MCF 10A (cell line): ENCODE measurements at regions not wholly inside any gene's neighbourhood (a gene's known extent, or its start where the extent isn't known, plus 50 kb on each side); places are given as distances from the start of the nearest gene placed in this dataset.

ENCODE experiments used
- BruUV-seq: library from RNA; stranded (reverse); fragments of 400-500 nt; replicated peaks from 2 replicates; lab custom pipeline; 2021; lab: Mats Ljungman, UMichigan
- CTCF ChIA-PET: fragments of 300-600 bp; sonication (Branson Sonifier 250); formaldehyde crosslinking; extraction: SDS; loops from one replicate; lab custom pipeline; 2021; ENCODE audit warnings: antibody characterized with exemption, inconsistent platforms; lab: Yijun Ruan, JAX
- POLR2A ChIA-PET: fragments of 300-600, 350-650 bp; sonication (Branson Sonifier 250); formaldehyde crosslinking; extraction: SDS; loops from one replicate; lab custom pipeline; 2020; ENCODE audit warnings: antibody characterized with exemption, inconsistent platforms; lab: Yijun Ruan, JAX
- DNase-seq: peaks from one replicate; pipeline ENCODE4 v3.0.0-alpha.2; 2018; ENCODE audit not compliant: unreplicated experiment
- H3K27ac Mint-ChIP-seq: one replicate; pipeline ENCODE4 v1.8.0; 2022; ENCODE audit warnings: mild to moderate bottlenecking, low read depth, mixed read lengths; ENCODE audit not compliant: unreplicated experiment
- H3K27me3 Mint-ChIP-seq: one replicate; pipeline ENCODE4 v1.8.0; 2022; ENCODE audit warnings: mixed read lengths; ENCODE audit not compliant: insufficient read depth, unreplicated experiment
- H3K36me3 Mint-ChIP-seq: one replicate; pipeline ENCODE4 v1.8.0; 2022; ENCODE audit warnings: mild to moderate bottlenecking, moderate library complexity, mixed read lengths; ENCODE audit not compliant: insufficient read depth, unreplicated experiment
- H3K4me1 Mint-ChIP-seq: one replicate; pipeline ENCODE4 v1.8.0; 2022; ENCODE audit warnings: mixed read lengths; ENCODE audit not compliant: insufficient read depth, unreplicated experiment
- H3K4me3 Mint-ChIP-seq: one replicate; pipeline ENCODE4 v1.8.0; 2022; ENCODE audit warnings: mild to moderate bottlenecking, moderate library complexity, mixed read lengths; ENCODE audit not compliant: unreplicated experiment
- H3K9me3 Mint-ChIP-seq: one replicate; pipeline ENCODE4 v1.8.0; 2022; ENCODE audit warnings: mixed read lengths; ENCODE audit not compliant: unreplicated experiment
- intact Hi-C: fragments of 100-400 bp; cut with micrococcal nuclease; formaldehyde crosslinking; loops from 2 replicates; pipeline ENCODE4 v1.14.1; 2022
- TF ChIP-seq, protein P1 (sequence below): fragments of 200-600 bp; IDR thresholded peaks from one replicate; pipeline ENCODE4 v1.8.0; 2022; ENCODE audit warnings: antibody characterized with exemption, mild to moderate bottlenecking; ENCODE audit not compliant: unreplicated experiment

DNA sequence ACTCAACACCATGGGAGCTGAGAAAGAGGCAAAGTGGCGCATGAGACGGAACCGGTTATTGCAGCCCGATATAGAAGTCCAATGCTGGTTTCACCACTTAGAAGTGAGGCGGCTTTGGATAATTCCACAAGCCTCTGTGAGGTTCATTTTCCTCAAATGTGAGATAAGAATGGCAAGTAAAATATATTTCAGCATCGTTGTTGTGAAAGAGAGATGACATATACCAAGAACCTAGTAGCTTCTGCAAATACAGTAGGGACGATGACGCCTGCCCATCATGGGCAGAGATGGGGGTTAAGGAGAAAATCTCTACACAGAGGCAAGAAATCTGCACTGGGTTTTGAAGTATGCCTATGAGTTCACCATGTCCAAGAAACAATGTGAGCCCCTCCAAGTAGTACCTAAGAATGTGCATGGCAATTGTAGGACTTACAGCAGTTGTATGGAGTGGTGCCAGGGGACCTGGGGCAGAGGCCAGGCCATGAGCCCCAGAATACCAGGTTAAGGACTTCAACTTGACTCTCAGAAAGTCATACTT is 352.0 kb downstream of the RNF144A start:
- CTCF ChIA-PET: interaction anchor here (0.6 kb wide), 1 partner anchor 9 kb away, joined by 3 read pairs; no protein-coding TSS in a partner anchor
- intact Hi-C loops: no loop called here
- POLR2A ChIA-PET: no interaction called here
- Mint-ChIP-seq H3K4me1 (no peaks in the 10 kb centered on the region), H3K27ac (no peak overlapping the region), H3K36me3 (no peaks in the 10 kb centered on the region), H3K27me3 (no peaks in the 10 kb centered on the region), H3K4me3 (no peak overlapping the region), H3K9me3 (peaks cover 8% of the 10 kb centered on the region)
- no peak for DNase-seq
- TF ChIP-seq, protein P1, sequence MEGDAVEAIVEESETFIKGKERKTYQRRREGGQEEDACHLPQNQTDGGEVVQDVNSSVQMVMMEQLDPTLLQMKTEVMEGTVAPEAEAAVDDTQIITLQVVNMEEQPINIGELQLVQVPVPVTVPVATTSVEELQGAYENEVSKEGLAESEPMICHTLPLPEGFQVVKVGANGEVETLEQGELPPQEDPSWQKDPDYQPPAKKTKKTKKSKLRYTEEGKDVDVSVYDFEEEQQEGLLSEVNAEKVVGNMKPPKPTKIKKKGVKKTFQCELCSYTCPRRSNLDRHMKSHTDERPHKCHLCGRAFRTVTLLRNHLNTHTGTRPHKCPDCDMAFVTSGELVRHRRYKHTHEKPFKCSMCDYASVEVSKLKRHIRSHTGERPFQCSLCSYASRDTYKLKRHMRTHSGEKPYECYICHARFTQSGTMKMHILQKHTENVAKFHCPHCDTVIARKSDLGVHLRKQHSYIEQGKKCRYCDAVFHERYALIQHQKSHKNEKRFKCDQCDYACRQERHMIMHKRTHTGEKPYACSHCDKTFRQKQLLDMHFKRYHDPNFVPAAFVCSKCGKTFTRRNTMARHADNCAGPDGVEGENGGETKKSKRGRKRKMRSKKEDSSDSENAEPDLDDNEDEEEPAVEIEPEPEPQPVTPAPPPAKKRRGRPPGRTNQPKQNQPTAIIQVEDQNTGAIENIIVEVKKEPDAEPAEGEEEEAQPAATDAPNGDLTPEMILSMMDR: no peak
- no TSS peak for BruUV-seq

DNA sequence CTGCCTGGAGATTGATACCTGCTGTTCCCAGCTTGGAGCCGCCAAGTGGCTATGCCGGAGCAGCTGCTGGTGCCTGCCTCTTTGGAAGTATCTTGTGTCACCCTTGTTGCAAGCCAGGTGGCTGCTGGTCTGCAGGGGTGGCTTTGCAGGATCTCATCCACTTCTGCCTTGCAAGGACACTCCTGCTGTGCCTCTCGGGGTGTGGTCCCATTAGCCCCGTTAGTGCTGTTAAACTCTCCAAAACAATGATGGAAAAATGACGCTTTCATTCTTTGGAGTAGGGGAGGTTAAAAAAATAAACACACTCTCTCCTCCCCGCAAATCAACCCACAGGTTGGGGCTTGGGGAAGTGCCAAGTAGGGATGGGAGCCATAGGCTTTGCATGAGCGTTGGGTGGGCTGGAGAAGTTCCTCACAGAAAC is 352.8 kb downstream of the RNF144A start:
- H3K4me3 Mint-ChIP-seq: no peak overlapping the region
- H3K27me3 Mint-ChIP-seq: no peaks in the 10 kb centered on the region
- BruUV-seq: no TSS peak
- DNase-seq: no peak
- peaks cover 12% of the 10 kb centered on the region for H3K9me3 Mint-ChIP-seq
- POLR2A ChIA-PET: no interaction called here
- CTCF ChIA-PET: no interaction called here
- TF ChIP-seq, protein P1: no peak
- no peaks in the 10 kb centered on the region for H3K36me3 Mint-ChIP-seq
- H3K27ac Mint-ChIP-seq: no peak overlapping the region
- H3K4me1 Mint-ChIP-seq: no peaks in the 10 kb centered on the region
- intact Hi-C loops: no loop called here

DNA sequence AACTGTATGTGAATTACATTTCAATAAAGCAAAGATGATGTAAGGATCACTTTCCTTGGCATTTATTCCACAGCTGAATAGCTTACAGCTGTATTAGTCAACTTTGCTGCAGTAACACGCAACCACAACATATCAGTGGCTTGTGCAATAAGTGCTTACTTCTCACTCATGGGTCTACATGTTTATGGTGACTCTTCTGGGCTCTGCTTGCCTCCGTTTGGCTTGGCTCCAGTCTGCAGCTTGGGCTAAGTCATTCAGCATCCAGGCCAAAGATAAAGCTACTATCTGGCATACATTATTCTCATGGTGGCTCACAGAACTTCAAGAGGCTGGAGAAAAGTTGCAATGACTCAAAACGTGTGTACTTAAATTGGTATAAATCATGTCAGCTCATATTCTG is 355.0 kb downstream of the RNF144A start:
- TF ChIP-seq, protein P1: no peak
- Mint-ChIP-seq H3K27ac (no peak overlapping the region), H3K9me3 (peaks cover 12% of the 10 kb centered on the region), H3K4me1 (no peaks in the 10 kb centered on the region), H3K4me3 (no peak overlapping the region), H3K36me3 (no peaks in the 10 kb centered on the region), H3K27me3 (no peaks in the 10 kb centered on the region)
- ChIA-PET POLR2A (interaction anchor here (0.6 to 1.2 kb wide), 3 partner anchors 11 to 19 kb away, joined by 3 to 4 read pairs (median 3); no protein-coding TSS in a partner anchor), CTCF (no interaction called here)
- DNase-seq: peak; percentile 91
- BruUV-seq: no TSS peak
- intact Hi-C loops: no loop called here

DNA sequence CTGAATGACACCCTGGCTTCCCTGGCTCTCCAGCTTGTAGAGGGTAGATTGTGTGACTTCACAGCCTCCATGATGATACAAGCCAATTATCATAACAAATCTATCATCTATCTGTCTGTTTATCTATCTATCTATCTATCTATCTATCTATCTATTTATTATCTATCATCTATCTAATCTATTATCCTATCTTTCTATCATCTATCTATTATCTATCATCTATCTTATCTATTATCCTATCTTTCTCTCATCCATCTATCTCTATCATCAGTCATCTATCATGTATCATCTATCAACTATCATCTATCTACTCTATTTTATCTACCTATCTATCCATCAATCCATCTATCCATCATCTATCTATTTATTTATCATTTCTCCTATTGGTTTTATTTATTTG is 361.8 kb downstream of the RNF144A start:
- no TSS peak for BruUV-seq
- no peak overlapping the region for H3K27ac Mint-ChIP-seq
- DNase-seq: no peak
- H3K36me3 Mint-ChIP-seq: no peaks in the 10 kb centered on the region
- intact Hi-C loops: no loop called here
- no peak overlapping the region for H3K4me3 Mint-ChIP-seq
- TF ChIP-seq, protein P1: no peak
- H3K9me3 Mint-ChIP-seq: peaks cover 5% of the 10 kb centered on the region
- H3K27me3 Mint-ChIP-seq: no peaks in the 10 kb centered on the region
- H3K4me1 Mint-ChIP-seq: no peaks in the 10 kb centered on the region
- POLR2A ChIA-PET: no interaction called here
- CTCF ChIA-PET: no interaction called here
